ENCODE measurements at regions not wholly inside any gene's neighbourhood (a gene's known extent, or its start where the extent isn't known, plus 50 kb on each side); places are given as distances from the start of the nearest gene placed in this dataset.

GRCh38 chr3:34357461-34357860 lies 559.0 kb downstream of the PDCD6IP start:
- ATAC-seq, result no peak
- no peak for TF ChIP-seq POLR2AphosphoS5 (IDR thresholded peaks at IDR 0.05; ENCODE audit: low read depth, low read length)
- TF ChIP-seq SIN3A (IDR thresholded peaks at IDR 0.05; ENCODE audit: borderline replicate concordance, insufficient read depth, low read depth, low read length), result no peak
- TF ChIP-seq REST (IDR thresholded peaks at IDR 0.05; ENCODE audit: insufficient read depth in 1 of 2, low read depth in 2 of 2, low read length in 1 of 2), result no peak
- TF ChIP-seq CTCF (IDR thresholded peaks at IDR 0.05), result no peak
- TF ChIP-seq TCF7L2 (IDR thresholded peaks at IDR 0.05; ENCODE audit: low read depth, low read length), result no peak
- Histone ChIP-seq H3K4me3 (ENCODE audit: low read depth in 2 of 2, low read length in 2 of 2) (no peak overlapping the region), H3K27me3 (ENCODE audit: control insufficient read depth, insufficient read depth, low read length) (no peaks in the 10 kb centered on the region), H3K9me3 (ENCODE audit: control insufficient read depth, insufficient read depth, low read depth, low read length) (no peaks in the 10 kb centered on the region), H3K36me3 (ENCODE audit: control insufficient read depth, insufficient read depth, low read length) (no peaks in the 10 kb centered on the region), H3K4me1 (ENCODE audit: control insufficient read depth, insufficient read depth, low read length) (no peaks in the 10 kb centered on the region), H3K27ac (ENCODE audit: low read length) (no peak overlapping the region)
- CTCF ChIA-PET, result no interaction called here
- POLR2A ChIA-PET, result no interaction called here
- in situ Hi-C loops (cut with HindIII; ENCODE audit: low pct_unique_long_range_greater_than_20kb, low sequenced_read_pairs) (no loop called here), intact Hi-C loops (cut with micrococcal nuclease; ENCODE audit: unreplicated experiment) (no loop called here)
- BruUV-seq (replicated peaks), result no TSS peak
- no peak for DNase-seq (ENCODE audit: low read depth, low spot score)

GRCh38 chr3:34359064-34359463 lies 560.6 kb downstream of the PDCD6IP start:
- H3K27me3 ChIP-seq (ENCODE audit: control insufficient read depth, insufficient read depth, low read length), result no peaks in the 10 kb centered on the region
- DNase-seq (ENCODE audit: low read depth, low spot score) (no peak), ATAC-seq (no peak)
- intact Hi-C loops (cut with micrococcal nuclease; ENCODE audit: unreplicated experiment), result loop anchor here (2.0 kb wide), 1 partner anchor 62 kb away; no protein-coding TSS in a partner anchor
- no peak overlapping the region for H3K4me3 ChIP-seq (ENCODE audit: low read depth in 2 of 2, low read length in 2 of 2)
- no peaks in the 10 kb centered on the region for H3K4me1 ChIP-seq (ENCODE audit: control insufficient read depth, insufficient read depth, low read length)
- no TSS peak for BruUV-seq (replicated peaks)
- CTCF ChIA-PET, result no interaction called here
- TF ChIP-seq TCF7L2 (IDR thresholded peaks at IDR 0.05; ENCODE audit: low read depth, low read length) (no peak), POLR2AphosphoS5 (IDR thresholded peaks at IDR 0.05; ENCODE audit: low read depth, low read length) (no peak), CTCF (IDR thresholded peaks at IDR 0.05) (no peak), SIN3A (IDR thresholded peaks at IDR 0.05; ENCODE audit: borderline replicate concordance, insufficient read depth, low read depth, low read length) (no peak), REST (IDR thresholded peaks at IDR 0.05; ENCODE audit: insufficient read depth in 1 of 2, low read depth in 2 of 2, low read length in 1 of 2) (no peak)
- no peaks in the 10 kb centered on the region for H3K36me3 ChIP-seq (ENCODE audit: control insufficient read depth, insufficient read depth, low read length)
- in situ Hi-C loops (cut with HindIII; ENCODE audit: low pct_unique_long_range_greater_than_20kb, low sequenced_read_pairs), result no loop called here
- POLR2A ChIA-PET, result no interaction called here
- H3K27ac ChIP-seq (ENCODE audit: low read length), result no peak overlapping the region
- no peaks in the 10 kb centered on the region for H3K9me3 ChIP-seq (ENCODE audit: control insufficient read depth, insufficient read depth, low read depth, low read length)
